ENCODE measurements at regions not wholly inside any gene's neighbourhood (a gene's known extent, or its start where the extent isn't known, plus 50 kb on each side); places are given as distances from the start of the nearest gene placed in this dataset.

DNA sequence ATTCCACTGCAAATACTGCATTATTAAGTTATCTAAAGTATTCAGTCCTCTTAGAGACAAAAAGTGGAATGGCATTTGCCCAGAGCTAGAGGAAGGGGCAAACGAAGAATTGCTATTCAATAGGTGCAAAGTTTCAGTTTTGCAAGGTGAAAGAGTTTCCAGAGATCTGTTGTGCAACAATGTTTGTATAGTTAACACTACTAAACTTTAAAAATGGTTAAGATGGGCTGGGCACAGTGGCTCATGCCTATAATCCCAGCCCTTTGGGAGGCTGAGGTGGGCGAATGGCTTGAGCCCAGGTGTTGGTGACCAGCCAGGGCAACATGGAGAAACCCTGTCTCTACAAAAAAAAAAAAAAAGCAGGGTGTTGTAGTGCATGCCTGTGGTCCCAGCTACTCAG, 102.5 kb downstream of the LUZP4 start (continued):
- TF ChIP-seq YY1 (IDR thresholded peaks at IDR 0.05; ENCODE audit: low read depth, low read length) (no peak), CBX3 (IDR thresholded peaks at IDR 0.05; ENCODE audit: borderline replicate concordance, low read depth) (no peak), CHD2 (IDR thresholded peaks at IDR 0.05; ENCODE audit: borderline replicate concordance, low read depth, low read length) (no peak)
- TF ChIP-seq, protein P1, sequence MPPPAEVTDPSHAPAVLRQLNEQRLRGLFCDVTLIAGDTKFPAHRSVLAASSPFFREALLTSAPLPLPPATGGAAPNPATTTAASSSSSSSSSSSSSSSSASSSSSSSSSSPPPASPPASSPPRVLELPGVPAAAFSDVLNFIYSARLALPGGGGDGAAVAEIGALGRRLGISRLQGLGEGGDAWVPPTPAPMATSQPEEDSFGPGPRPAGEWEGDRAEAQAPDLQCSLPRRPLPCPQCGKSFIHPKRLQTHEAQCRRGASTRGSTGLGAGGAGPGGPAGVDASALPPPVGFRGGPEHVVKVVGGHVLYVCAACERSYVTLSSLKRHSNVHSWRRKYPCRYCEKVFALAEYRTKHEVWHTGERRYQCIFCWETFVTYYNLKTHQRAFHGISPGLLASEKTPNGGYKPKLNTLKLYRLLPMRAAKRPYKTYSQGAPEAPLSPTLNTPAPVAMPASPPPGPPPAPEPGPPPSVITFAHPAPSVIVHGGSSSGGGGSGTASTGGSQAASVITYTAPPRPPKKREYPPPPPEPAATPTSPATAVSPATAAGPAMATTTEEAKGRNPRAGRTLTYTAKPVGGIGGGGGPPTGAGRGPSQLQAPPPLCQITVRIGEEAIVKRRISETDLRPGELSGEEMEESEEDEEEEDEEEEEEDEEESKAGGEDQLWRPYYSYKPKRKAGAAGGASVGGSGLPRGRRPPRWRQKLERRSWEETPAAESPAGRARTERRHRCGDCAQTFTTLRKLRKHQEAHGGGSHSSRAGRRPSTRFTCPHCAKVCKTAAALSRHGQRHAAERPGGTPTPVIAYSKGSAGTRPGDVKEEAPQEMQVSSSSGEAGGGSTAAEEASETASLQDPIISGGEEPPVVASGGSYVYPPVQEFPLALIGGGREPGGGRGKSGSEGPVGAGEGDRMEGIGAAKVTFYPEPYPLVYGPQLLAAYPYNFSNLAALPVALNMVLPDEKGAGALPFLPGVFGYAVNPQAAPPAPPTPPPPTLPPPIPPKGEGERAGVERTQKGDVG (CRISPR knock-in tag; IDR thresholded peaks at IDR 0.05) = no peak

DNA sequence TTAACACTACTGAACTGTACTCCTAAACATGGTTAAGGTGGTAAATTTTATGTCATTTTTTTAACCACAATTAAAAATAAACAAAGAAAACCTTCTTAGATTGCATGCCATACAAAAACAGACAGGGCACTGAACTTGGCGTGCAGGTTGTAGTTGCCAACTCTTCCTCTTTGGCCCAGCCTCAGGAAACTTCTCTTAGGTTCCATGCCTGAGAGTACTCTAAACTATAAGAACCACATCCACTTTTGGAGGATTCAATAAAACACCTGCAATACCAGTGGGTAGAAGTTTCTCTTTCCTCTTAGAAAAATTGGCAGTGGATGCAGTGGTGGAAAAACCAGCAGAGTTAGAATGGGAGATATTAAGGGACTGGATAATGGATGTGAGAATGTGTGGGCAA, 103.4 kb downstream of the LUZP4 start:
- ChIA-PET CTCF (no interaction called here), SMC1A (ENCODE audit: uncharacterized antibody, unreplicated experiment) (interaction anchor here (0.6 kb wide), 1 partner anchor 1636 kb away, joined by 3 read pairs; no protein-coding TSS in a partner anchor), POLR2A (no interaction called here), RAD21 (ENCODE audit: unreplicated experiment) (no interaction called here)
- Histone ChIP-seq H3K79me2 (ENCODE audit: control insufficient read depth, insufficient read depth, low read length) (no peaks in the 10 kb centered on the region), H3K4me2 (ENCODE audit: control insufficient read depth, insufficient read depth) (no peak overlapping the region), H3K4me3 (no peak overlapping the region), H3K36me3 (ENCODE audit: control insufficient read depth in 2 of 2, insufficient read depth in 2 of 2, low read length in 1 of 2) (no peaks in the 10 kb centered on the region), H3K4me1 (ENCODE audit: control insufficient read depth, insufficient read depth, low read length) (no peaks in the 10 kb centered on the region), H3K27ac (ENCODE audit: control insufficient read depth, insufficient read depth) (no peak overlapping the region), H2AFZ (ENCODE audit: control insufficient read depth, low read depth, low read length) (no peak overlapping the region), H3K9ac (ENCODE audit: control insufficient read depth, insufficient read depth, low read length) (no peak overlapping the region), H3K9me3 (replicated peaks; ENCODE audit: control insufficient read depth, insufficient read depth, low read length) (no peaks in the 10 kb centered on the region), H3K27me3 (replicated peaks in 1 of 2; ENCODE audit: control insufficient read depth in 2 of 2, insufficient read depth in 2 of 2, low read length in 1 of 2) (no peaks in the 10 kb centered on the region), H4K20me1 (ENCODE audit: control insufficient read depth, insufficient read depth) (no peaks in the 10 kb centered on the region)
- no peak for DNase-seq (ENCODE audit: low read depth, low spot score)
- FAIRE-seq = no peak
- in situ Hi-C loops (cut with MboI) (no loop called here), intact Hi-C loops (cut with micrococcal nuclease; ENCODE audit: unreplicated experiment) (no loop called here)
- ATAC-seq = peak; percentile 38
- no TSS peak for BruUV-seq (replicated peaks)
- 55% methylated on average over 1 of the region's 1 CpG for WGBS (ENCODE audit: insufficient coverage, insufficient replicate concordance, low lambda C conversion rate, missing lambda C conversion rate)
- TF ChIP-seq RB1 (IDR thresholded peaks at IDR 0.05; ENCODE audit: borderline replicate concordance) (no peak), NFYA (IDR thresholded peaks at IDR 0.05; ENCODE audit: borderline replicate concordance, low read depth, low read length) (no peak), SIN3A (IDR thresholded peaks at IDR 0.05; ENCODE audit: low read depth, low read length) (no peak), REST (IDR thresholded peaks at IDR 0.05; ENCODE audit: low read depth, low read length) (no peak), RELA (IDR thresholded peaks at IDR 0.05; ENCODE audit: borderline replicate concordance, partially characterized antibody) (no peak), GATAD2B (conservative IDR thresholded peaks at IDR 0.05; ENCODE audit: low read depth) (no peak), SIX5 (IDR thresholded peaks at IDR 0.05; ENCODE audit: low read depth, low read length, severe bottlenecking) (no peak), FOXK2 (IDR thresholded peaks at IDR 0.05) (no peak), ZNF622 (IDR thresholded peaks at IDR 0.05) (no peak), HCFC1 (IDR thresholded peaks at IDR 0.05; ENCODE audit: low read length) (no peak)
- TF ChIP-seq, protein P2, sequence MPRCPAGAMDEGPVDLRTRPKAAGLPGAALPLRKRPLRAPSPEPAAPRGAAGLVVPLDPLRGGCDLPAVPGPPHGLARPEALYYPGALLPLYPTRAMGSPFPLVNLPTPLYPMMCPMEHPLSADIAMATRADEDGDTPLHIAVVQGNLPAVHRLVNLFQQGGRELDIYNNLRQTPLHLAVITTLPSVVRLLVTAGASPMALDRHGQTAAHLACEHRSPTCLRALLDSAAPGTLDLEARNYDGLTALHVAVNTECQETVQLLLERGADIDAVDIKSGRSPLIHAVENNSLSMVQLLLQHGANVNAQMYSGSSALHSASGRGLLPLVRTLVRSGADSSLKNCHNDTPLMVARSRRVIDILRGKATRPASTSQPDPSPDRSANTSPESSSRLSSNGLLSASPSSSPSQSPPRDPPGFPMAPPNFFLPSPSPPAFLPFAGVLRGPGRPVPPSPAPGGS (IDR thresholded peaks at IDR 0.05; ENCODE audit: borderline replicate concordance, insufficient read depth, low read depth, low read length, poor library complexity, severe bottlenecking) = no peak
